Peyer's patch (tissue), 4 donors: ENCODE measurements at regions not wholly inside any gene's neighbourhood (a gene's known extent, or its start where the extent isn't known, plus 50 kb on each side); places are given as distances from the start of the nearest gene placed in this dataset.

ENCODE experiments used
- CTCF ChIP-seq, 6 experiments: fragments of 450-650 bp in 4 of 6; fragments of 200-600 bp in 2 of 6; sonication (generic) in 1 of 6; IDR thresholded peaks; one replicate each; pipeline ENCODE4 v1.5.1; 2017 to 2019; ENCODE audit warnings: antibody characterized with exemption in 6 of 6, mild to moderate bottlenecking in 3 of 6, moderate library complexity in 1 of 6
- POLR2A ChIP-seq, 2 donors: fragments of 450-650 bp; IDR thresholded peaks; one replicate each; pipeline ENCODE4 v1.5.1; 2017; ENCODE audit warnings: antibody characterized with exemption in 2 of 2, mild to moderate bottlenecking in 2 of 2, moderate library complexity in 2 of 2

GRCh38 chr6:19635728-19636127 is 201.4 kb upstream of the ID4 start:
- TF ChIP-seq CTCF (IDR thresholded peaks at IDR 0.05) (no peak), POLR2A (IDR thresholded peaks at IDR 0.05) (no peak)
